GM19023 (cell line): ENCODE measurements at regions not wholly inside any gene's neighbourhood (a gene's known extent, or its start where the extent isn't known, plus 50 kb on each side); places are given as distances from the start of the nearest gene placed in this dataset.
"Not testable (repeated sequence)": the region's sequence is repeated elsewhere in the genome, so short reads cannot be mapped to it uniquely, and the experiment has no call there.

Experiments
- ATAC-seq: cut with Tn5 transposase; IDR thresholded peaks from one replicate; pipeline ENCODE4 v1.9.1; 2021; ENCODE audit warnings: mild to moderate bottlenecking, moderate library complexity; ENCODE audit not compliant: unreplicated experiment

DNA sequence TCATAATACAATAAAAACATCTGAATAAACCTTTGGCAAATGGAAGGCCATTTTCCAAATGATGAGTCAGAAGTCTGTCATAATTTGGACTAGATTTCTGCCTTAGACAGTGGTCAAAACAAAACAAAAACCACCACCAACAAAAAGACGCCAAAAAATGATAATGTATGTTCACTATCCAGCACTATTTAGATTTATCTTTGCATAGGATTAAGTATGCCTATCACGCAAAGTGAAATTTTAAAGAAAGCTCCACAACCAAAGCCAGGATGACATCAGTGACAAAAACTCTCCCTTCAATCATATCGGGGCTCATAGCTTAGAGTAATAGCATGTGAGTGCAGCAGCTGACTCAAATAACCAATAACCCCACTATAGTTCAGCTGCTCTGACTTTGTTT is 201.9 kb downstream of the MOXD1 start:
- ATAC-seq: no peak

DNA sequence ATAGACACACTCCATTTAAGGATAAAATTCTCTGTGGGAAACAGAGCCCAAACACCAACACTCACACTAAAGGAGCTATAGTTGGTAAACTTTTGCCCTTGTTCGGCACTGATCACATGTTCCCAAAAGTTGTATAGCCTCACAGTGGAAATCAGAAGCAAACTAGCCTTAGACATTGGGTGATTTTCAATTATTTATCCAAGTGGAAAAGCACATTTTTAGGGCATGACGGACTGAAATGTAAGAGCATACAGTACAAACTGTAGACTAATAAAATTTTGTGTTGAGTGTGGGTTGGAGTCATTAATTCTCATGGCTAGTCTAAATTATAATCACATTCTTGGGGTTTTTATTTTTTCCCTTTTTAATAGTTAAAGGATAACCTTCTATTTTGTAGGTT is 202.4 kb downstream of the MOXD1 start:
- no peak for ATAC-seq

- no peak for ATAC-seq
Measured at GRCh38 chr6:132198040-132198439, 203.2 kb downstream of the MOXD1 start.

DNA sequence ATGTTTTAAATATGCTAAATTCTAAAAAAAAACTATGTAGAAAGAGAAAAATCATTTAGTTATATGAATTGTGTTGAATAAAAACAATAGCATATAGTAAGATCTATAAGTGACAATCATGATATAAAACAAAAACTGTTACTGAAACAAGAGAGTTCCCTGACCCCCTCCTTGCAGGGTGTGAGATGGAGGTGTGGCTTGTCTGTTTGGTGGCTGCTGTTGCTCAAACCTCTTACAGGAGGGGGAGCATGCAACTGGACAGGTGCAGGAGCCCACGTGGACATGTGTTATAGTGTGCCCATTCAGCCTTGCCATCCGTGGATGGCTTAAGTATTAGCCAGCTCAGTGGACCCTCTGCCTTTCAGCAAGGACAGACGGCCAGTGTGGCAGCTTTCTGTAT is 206.7 kb downstream of the MOXD1 start:
- ATAC-seq: no peak

- no peak for ATAC-seq
Measured at GRCh38 chr6:132192631-132193030, 208.6 kb downstream of the MOXD1 start.

DNA sequence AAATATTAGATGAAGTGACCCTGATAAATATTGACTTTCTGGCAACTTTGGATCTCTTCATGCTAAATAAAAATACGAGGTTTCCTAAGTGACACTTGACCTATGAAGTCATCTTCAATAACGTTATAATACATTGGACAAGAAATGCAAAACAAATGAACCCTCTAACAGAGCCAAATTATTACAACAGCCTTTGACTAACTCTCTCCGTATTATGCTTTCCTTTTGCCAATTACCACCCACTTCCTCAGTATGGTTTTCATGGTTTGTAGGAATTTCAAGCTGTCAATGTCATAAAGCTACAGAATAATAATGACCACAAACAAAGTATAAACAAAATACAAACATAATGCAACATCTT is 210.5 kb downstream of the MOXD1 start:
- ATAC-seq: no peak

GRCh38 chr6:132190097-132190814 is 211.0 kb downstream of the MOXD1 start:
- no peak for ATAC-seq

- no peak for ATAC-seq
Measured at GRCh38 chr6:132188556-132189264, 212.6 kb downstream of the MOXD1 start.

DNA sequence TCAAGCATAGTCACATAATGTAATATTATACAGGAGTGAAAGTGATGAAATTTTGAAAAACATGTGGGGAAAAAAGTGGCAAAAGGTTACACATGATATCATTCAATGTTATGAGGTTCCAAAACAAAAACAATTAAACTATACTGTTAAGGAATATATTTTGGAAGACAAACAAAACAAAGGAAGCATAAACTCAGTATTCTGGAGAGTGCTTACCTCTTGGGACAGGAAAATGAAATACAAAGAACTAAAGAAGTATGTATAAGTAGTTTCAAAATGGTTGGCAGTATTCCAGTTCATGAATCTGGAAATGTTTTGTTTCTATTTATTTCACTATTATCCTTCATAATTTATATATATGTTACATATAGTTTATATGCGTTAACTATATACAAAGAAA is 213.5 kb downstream of the MOXD1 start:
- ATAC-seq: no peak

DNA sequence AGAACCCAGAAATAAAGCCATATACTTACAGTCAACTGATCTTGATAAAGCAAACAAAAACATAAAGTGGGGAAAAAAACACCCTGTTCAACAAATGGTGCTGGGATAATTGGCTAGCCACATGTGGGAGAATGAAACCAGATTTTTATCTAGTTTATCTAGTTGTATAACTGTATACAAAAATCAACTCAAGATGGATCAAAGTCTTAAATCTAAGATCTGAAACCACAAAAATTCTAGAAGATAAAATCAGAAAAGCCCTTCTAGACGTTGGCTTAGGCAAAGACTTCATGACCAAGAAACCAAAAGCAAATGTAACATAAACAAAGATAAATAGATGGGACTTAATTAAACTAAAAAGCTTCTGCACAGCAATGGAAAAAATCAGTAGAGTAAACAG is 216.3 kb downstream of the MOXD1 start:
- not testable (repeated sequence) for ATAC-seq

DNA sequence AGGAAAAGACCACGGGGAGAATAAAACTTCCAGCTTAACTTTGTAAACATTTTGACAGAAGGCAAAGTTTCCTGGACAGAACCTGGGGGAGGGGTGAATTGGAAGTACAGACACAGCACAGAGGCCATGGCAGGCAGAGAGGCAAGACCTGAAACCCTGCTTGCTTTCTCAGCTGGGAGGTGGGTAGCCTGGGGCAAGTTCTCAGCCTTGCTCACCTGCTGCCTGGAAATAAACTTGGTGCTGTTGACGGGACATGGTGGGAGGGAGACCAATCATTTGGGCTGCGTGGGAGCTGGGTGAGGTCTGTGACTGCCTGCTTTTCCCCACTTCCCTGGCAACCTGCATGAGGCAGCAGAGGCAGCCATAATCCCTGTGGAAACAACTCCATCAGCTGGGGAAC is 221.3 kb downstream of the MOXD1 start:
- ATAC-seq: no peak

- no peak for ATAC-seq
Measured at GRCh38 chr6:132174919-132175318, 223.7 kb upstream of the CCN2 start.

GRCh38 chr6:132168961-132169360 is 217.8 kb upstream of the CCN2 start:
- ATAC-seq: no peak

DNA sequence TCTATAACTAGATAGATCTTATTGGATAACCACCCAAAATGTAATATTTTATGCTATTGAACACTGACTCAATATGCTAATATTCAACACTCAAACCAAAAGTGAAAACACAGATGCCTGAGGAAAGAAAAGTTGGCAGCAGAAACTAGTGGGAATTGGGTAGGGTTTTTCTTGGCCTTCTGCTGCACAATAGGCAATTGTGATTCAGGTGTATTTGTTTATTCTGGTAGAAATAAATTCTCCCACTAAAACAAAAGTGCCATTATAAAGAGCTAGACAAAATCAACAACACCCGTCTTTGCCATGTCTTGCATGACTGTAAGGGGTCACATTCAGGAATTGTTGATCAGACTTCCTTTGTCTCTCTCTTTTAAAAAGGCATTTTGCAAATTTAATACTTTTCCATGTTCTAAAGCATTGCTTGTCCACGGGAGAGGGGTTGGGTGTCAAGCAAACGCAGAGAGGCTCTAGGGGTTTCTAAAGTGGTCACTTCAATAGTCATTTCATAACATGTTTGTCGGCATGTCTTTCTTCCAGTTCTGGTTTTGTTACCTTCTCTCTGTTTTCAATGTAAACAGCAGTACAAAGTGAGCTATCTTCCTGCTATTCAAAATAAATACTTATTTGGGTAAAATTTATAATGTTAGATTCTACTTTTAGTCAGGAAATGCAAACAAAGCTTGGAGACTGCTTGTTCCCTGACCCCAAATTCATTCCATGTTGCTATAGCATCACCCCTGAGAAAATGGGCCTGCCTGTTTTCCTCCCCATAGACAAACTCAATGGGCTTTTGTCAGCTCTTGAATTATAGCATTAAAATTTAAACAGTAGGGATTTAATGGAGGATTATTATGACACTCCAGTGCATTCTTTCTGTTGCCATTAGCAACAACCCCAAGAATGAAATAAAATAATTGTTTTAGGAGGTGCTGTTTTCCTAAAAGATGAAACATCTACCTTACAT is 217.0 kb upstream of the CCN2 start:
- no peak for ATAC-seq

GRCh38 chr6:132166526-132167051 is 215.4 kb upstream of the CCN2 start:
- no peak for ATAC-seq

DNA sequence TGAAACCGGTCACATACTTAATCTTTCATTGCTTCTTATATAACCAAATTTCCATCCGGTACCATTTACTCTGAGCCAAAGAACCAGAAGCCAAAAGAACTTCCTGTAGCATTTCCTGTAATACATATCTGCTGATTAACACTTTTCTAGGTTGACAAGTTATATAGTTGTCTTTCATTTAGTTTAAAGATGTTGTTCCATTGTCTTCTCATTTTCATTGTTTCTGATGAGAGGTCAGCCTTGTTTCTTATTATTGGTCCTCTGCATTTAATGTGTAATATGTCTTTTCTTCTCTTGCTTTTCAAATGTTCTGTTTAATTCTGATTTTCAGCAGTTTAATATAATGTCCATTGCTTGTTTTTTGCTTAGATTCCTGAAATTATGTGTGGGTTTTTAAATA is 214.5 kb upstream of the CCN2 start:
- no peak for ATAC-seq

DNA sequence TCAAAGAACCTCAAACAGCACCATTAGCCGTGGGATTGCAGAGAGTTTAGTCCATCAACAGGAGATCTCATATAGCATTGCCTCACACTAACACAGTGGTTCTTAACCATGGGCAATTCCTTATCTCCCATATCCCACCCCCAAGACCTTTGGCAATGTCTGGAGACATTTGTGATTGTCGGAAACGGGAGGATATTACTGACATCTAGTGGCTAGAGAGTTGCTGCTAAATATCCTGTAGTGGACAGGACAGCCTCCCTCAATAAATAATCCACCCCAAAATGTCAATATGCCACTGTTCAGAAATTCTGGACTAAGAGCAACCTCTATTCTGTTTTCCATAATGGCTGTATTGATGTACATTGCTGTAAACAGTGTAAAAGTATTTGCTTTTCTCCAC is 210.1 kb upstream of the CCN2 start:
- ATAC-seq: no peak

- no peak for ATAC-seq
Measured at GRCh38 chr6:132153221-132153898, 202.2 kb upstream of the CCN2 start.

DNA sequence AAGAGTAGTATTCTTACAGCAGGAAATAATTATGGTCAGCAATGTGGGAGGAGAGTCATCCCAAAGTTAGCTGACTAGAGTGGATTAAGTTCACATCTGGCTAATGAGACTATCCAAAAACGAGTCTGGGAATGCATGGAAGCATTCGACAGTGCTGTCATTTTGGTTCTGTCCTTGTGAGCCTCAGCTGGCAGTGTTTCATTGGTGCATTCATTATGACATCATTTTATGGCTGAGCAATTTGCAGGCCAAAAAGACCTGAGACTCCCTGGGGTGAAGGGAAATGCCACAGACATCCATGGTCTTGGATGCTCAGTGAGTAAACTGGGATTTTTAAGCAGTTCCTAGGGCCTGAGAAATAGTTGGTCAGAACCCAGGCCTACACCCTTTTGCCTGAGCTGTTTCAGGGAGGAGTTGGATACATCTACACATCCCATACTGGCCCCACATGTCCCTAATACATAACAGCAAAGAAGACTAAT is 196.4 kb upstream of the CCN2 start:
- no peak for ATAC-seq

GRCh38 chr6:132144456-132144855 is 193.3 kb upstream of the CCN2 start:
- ATAC-seq: no peak

- no peak for ATAC-seq
Measured at GRCh38 chr6:132143258-132143657, 192.1 kb upstream of the CCN2 start.
